COR-L47 (cell line): ENCODE measurements at regions not wholly inside any gene's neighbourhood (a gene's known extent, or its start where the extent isn't known, plus 50 kb on each side); places are given as distances from the start of the nearest gene placed in this dataset.

Experiments
- DNase-seq: peaks from one replicate; lab custom pipeline; 2025; lab: John Stamatoyannopoulos, UW

GRCh38 chr1:218679988-218680748, 335.0 kb downstream of the TGFB2 start:
- no peak for DNase-seq

GRCh38 chr1:218683242-218683641, 338.1 kb downstream of the TGFB2 start:
- no peak for DNase-seq

- no peak for DNase-seq
Observed at GRCh38 chr1:218686258-218686657, 341.1 kb downstream of the TGFB2 start.

GRCh38 chr1:218686761-218687160, 341.6 kb downstream of the TGFB2 start:
- DNase-seq, result no peak

GRCh38 chr1:218692808-218693207, 347.7 kb downstream of the TGFB2 start:
- DNase-seq, result no peak

GRCh38 chr1:218693599-218693998, 348.5 kb downstream of the TGFB2 start:
- DNase-seq, result no peak

GRCh38 chr1:218694085-218694484, 348.9 kb downstream of the TGFB2 start:
- DNase-seq, result no peak

GRCh38 chr1:218694636-218695035, 349.5 kb downstream of the TGFB2 start:
- DNase-seq, result no peak

GRCh38 chr1:218695525-218695924, 350.4 kb downstream of the TGFB2 start:
- no peak for DNase-seq

GRCh38 chr1:218698141-218698540, 353.0 kb downstream of the TGFB2 start:
- no peak for DNase-seq

- no peak for DNase-seq
Observed at GRCh38 chr1:218699421-218699820, 354.3 kb downstream of the TGFB2 start.

GRCh38 chr1:218699865-218700264, 354.7 kb downstream of the TGFB2 start:
- no peak for DNase-seq

GRCh38 chr1:218700666-218701065, 355.5 kb downstream of the TGFB2 start:
- DNase-seq, result no peak

GRCh38 chr1:218701131-218701530, 356.0 kb downstream of the TGFB2 start:
- no peak for DNase-seq

- DNase-seq, result no peak
Observed at GRCh38 chr1:218702775-218703174, 357.6 kb downstream of the TGFB2 start.

- DNase-seq, result no peak
Observed at GRCh38 chr1:218703836-218704235, 358.7 kb downstream of the TGFB2 start.

- DNase-seq, result no peak
Observed at GRCh38 chr1:218705391-218705790, 360.3 kb downstream of the TGFB2 start.

- no peak for DNase-seq
Observed at GRCh38 chr1:218705911-218706893, 361.1 kb downstream of the TGFB2 start.

- no peak for DNase-seq
Observed at GRCh38 chr1:218711001-218711400, 365.9 kb downstream of the TGFB2 start.

- DNase-seq, result no peak
Observed at GRCh38 chr1:218711884-218712674, 366.9 kb downstream of the TGFB2 start.

- DNase-seq, result no peak
Observed at GRCh38 chr1:218712677-218713076, 367.5 kb downstream of the TGFB2 start.
